Breast epithelium (tissue), 4 donors: ENCODE measurements at regions not wholly inside any gene's neighbourhood (a gene's known extent, or its start where the extent isn't known, plus 50 kb on each side); places are given as distances from the start of the nearest gene placed in this dataset.

Experiments used
- DNase-seq, 2 donors: peaks; one replicate each; pipeline ENCODE4 v3.0.0-alpha.2; 2019; ENCODE audit warnings: low spot score in 2 of 2
- H3K27ac ChIP-seq, 2 donors: fragments of 200-600 bp; sonication (generic) in 1 of 2; one replicate each; pipeline ENCODE4 v1.5.1; 2016 to 2019; ENCODE audit warnings: mild to moderate bottlenecking in 1 of 2
- H3K27me3 ChIP-seq, 2 donors: fragments of 200-600 bp; sonication (generic) in 1 of 2; one replicate each; pipeline versions ENCODE4 v1.5.1 to v1.6.0; 2017 to 2019; ENCODE audit warnings: control low read depth in 1 of 2, mild to moderate bottlenecking in 1 of 2
- H3K36me3 ChIP-seq: fragments of 200-600 bp; one replicate; pipeline ENCODE4 v1.5.1; 2019
- H3K4me1 ChIP-seq, 2 donors: fragments of 200-600 bp; sonication (generic); one replicate each; pipeline ENCODE4 v1.5.1; 2016 to 2019; ENCODE audit warnings: control low read depth in 1 of 2
- H3K4me3 ChIP-seq, 3 donors: fragments of 200-600 bp; sonication (generic); 1 replicate in 2 of 3; 2 replicates in 1 of 3; pipeline ENCODE4 v1.5.1; 2016 to 2019; ENCODE audit warnings: mild to moderate bottlenecking in 3 of 3, moderate library complexity in 2 of 3
- H3K9me3 ChIP-seq, 2 donors: fragments of 200-600 bp; sonication (generic) in 1 of 2; one replicate each; pipeline ENCODE4 v1.5.1; 2016 to 2019; ENCODE audit warnings: control low read depth in 1 of 2
- POLR2A ChIP-seq: fragments of 450-650 bp; IDR thresholded peaks from one replicate; pipeline ENCODE4 v1.6.1; 2016; ENCODE audit warnings: antibody characterized with exemption, mild to moderate bottlenecking, moderate library complexity
- POLR2AphosphoS5 ChIP-seq, 3 donors: sonication (generic); formaldehyde crosslinking; IDR thresholded peaks; one replicate each; pipeline ENCODE4 v1.6.1; 2017; ENCODE audit warnings: antibody characterized with exemption in 3 of 3
- intact Hi-C: fragments of 100-400 bp; cut with DNase I; formaldehyde crosslinking; loops from one replicate; pipeline ENCODE4 v1.15.1; 2023; ENCODE audit warnings: low total_unique reads
- TF ChIP-seq, protein P1 (sequence below), 3 donors: fragments of 450-650 bp; IDR thresholded peaks; one replicate each; pipeline ENCODE4 v1.5.1; 2016 to 2017; ENCODE audit warnings: antibody characterized with exemption in 3 of 3, mild to moderate bottlenecking in 3 of 3, moderate library complexity in 3 of 3

DNA sequence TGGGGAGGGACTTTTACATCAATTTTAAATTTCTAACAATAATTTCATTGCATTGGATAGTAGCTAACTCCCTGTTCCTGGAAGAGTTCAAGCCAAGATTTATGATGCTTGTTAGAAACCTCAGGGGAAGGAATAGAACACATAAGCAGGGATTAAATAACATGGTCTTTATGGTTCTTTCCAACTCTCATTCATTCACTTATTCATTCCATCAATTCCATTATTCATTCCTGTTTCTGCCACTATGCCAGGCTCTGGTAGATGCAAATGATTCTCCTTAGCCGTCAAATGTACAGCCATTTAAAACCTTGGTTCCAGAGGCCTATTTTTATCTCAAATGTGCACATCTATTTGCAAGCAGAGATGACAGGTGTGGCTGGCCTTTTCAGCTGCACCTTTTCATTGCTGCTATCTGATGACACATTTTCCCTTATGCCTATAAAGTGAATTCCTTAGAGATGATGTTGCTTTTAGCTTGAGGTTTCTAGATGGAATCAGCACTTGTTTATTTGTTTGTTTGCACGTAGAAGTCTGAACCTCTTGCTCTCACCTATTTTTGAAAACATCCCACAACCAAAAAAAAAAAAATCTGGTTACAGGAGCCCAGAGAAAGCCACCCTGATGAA lies 205.7 kb upstream of the IGFBP3 start:
- no peaks in the 10 kb centered on the region for H3K4me1 ChIP-seq
- H3K9me3 ChIP-seq: no peaks in the 10 kb centered on the region
- H3K27ac ChIP-seq: no peak overlapping the region
- no peak overlapping the region for H3K4me3 ChIP-seq
- DNase-seq: no peak
- H3K36me3 ChIP-seq: no peaks in the 10 kb centered on the region
- intact Hi-C loops: no loop called here
- no peaks in the 10 kb centered on the region for H3K27me3 ChIP-seq
- TF ChIP-seq POLR2AphosphoS5 (IDR thresholded peaks at IDR 0.05) (no peak), POLR2A (no peak)
- TF ChIP-seq, protein P1, sequence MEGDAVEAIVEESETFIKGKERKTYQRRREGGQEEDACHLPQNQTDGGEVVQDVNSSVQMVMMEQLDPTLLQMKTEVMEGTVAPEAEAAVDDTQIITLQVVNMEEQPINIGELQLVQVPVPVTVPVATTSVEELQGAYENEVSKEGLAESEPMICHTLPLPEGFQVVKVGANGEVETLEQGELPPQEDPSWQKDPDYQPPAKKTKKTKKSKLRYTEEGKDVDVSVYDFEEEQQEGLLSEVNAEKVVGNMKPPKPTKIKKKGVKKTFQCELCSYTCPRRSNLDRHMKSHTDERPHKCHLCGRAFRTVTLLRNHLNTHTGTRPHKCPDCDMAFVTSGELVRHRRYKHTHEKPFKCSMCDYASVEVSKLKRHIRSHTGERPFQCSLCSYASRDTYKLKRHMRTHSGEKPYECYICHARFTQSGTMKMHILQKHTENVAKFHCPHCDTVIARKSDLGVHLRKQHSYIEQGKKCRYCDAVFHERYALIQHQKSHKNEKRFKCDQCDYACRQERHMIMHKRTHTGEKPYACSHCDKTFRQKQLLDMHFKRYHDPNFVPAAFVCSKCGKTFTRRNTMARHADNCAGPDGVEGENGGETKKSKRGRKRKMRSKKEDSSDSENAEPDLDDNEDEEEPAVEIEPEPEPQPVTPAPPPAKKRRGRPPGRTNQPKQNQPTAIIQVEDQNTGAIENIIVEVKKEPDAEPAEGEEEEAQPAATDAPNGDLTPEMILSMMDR (IDR thresholded peaks at IDR 0.05): no peak

DNA sequence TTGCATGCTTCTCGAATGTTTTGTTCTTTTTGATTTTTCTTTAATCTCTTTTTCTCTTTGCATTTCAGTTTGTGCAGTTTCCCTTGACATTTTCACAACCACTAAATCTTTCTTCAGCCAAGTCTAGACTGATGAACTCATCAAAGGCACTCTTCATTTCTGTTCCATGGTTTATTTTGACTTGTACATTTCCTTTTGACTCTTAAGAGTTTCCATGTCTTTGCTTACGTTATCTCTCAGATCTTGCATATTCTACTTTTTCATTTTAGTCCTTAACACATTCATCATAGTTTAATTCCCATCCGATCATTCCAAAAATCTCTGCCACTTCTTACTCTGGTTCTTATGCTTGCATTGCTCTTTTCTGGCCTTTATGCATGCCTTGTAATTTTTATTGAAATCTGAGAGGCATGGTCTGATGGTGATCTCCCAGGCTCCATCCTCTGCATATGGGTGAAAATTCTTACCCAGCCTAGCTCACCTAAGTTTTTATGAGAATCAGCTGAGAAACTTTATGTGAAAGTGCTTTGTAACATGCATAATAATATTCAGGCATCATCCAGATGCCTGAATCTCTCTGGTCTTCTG lies 202.8 kb upstream of the IGFBP3 start:
- H3K27ac ChIP-seq: no peak overlapping the region
- DNase-seq: no peak
- no peaks in the 10 kb centered on the region for H3K4me1 ChIP-seq
- no peak overlapping the region for H3K4me3 ChIP-seq
- TF ChIP-seq POLR2AphosphoS5 (IDR thresholded peaks at IDR 0.05) (no peak), POLR2A (no peak)
- TF ChIP-seq, protein P1 (IDR thresholded peaks at IDR 0.05): no peak
- no peaks in the 10 kb centered on the region for H3K36me3 ChIP-seq
- H3K27me3 ChIP-seq: no peaks in the 10 kb centered on the region
- intact Hi-C loops: no loop called here
- H3K9me3 ChIP-seq: no peaks in the 10 kb centered on the region

DNA sequence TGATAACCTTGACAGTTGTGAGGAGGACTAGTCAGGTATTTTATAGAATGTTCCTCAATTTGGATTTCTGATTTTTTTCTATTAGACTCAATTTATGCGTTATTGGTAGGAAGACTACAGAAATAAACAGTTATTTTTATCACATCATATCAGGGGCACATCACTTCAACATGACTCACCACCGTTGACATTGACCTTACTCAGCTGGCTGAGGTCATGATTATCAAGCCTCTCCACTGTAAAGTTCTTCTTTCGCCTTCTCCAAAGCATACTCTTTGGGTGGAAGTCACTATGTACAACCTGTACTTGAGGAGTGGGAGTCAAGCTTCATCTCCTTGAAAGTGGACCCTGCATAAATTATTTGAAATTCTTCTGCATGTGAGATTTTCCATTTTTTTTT lies 194.3 kb upstream of the IGFBP3 start:
- H3K36me3 ChIP-seq: no peaks in the 10 kb centered on the region
- intact Hi-C loops: no loop called here
- no peaks in the 10 kb centered on the region for H3K27me3 ChIP-seq
- H3K4me3 ChIP-seq: no peak overlapping the region
- H3K4me1 ChIP-seq: no peaks in the 10 kb centered on the region
- H3K27ac ChIP-seq: no peak overlapping the region
- no peaks in the 10 kb centered on the region for H3K9me3 ChIP-seq
- TF ChIP-seq, protein P1 (IDR thresholded peaks at IDR 0.05): no peak
- no peak for TF ChIP-seq POLR2A
- no peak for TF ChIP-seq POLR2AphosphoS5 (IDR thresholded peaks at IDR 0.05)
- no peak for DNase-seq

DNA sequence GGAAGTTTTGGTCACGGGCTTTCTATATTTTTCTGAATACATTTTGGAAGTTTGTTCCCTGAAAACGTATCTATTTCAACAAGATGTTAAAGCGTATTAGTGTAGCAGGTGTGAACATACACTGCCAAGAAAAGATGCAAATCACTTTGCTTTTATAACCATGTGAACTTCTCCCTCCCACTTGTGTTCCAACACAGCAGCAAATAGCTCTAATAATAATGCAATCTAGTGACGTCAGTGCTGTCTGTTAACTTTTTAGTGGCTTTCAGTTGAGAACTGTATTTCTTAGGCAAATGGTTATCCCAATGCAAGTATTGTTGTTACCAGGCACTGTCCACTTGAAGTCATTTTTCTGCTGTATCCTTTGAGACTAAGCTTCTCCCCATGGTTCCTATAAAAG lies 188.4 kb upstream of the IGFBP3 start:
- no peak overlapping the region for H3K4me3 ChIP-seq
- no peak overlapping the region for H3K27ac ChIP-seq
- H3K4me1 ChIP-seq: no peaks in the 10 kb centered on the region
- no peaks in the 10 kb centered on the region for H3K36me3 ChIP-seq
- no peak for DNase-seq
- peaks cover 0 to 7% of the 10 kb centered on the region in 2 donors for H3K9me3 ChIP-seq
- intact Hi-C loops: no loop called here
- TF ChIP-seq POLR2A (no peak), POLR2AphosphoS5 (IDR thresholded peaks at IDR 0.05) (no peak)
- TF ChIP-seq, protein P1 (IDR thresholded peaks at IDR 0.05): no peak
- H3K27me3 ChIP-seq: no peaks in the 10 kb centered on the region

DNA sequence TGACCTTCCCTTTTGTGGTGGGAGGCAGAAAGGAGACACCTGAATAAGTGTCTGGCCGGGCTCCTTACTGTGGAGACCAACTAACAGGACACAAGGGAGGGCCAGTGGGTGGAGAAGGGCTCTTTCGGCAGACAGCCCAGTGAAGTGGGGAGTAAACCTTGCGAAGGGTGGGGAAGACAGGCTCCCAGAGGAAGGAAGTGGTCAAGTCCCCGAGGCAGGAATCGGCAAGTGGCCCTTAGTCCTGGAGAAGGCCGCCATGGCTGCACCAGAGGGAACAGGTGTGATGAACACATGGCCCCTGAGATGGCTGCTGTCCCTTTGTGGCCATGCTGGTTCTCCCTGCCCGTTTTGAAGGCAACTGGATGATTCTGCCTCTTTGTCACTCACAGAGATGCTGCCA lies 187.2 kb upstream of the IGFBP3 start:
- TF ChIP-seq POLR2AphosphoS5 (IDR thresholded peaks at IDR 0.05) (no peak), POLR2A (no peak)
- TF ChIP-seq, protein P1 (IDR thresholded peaks at IDR 0.05): no peak
- intact Hi-C loops: no loop called here
- no peaks in the 10 kb centered on the region for H3K27me3 ChIP-seq

More for the DNA sequence above, 187.2 kb upstream of the IGFBP3 start:
- Histone ChIP-seq H3K4me1 (no peaks in the 10 kb centered on the region), H3K4me3 (no peak overlapping the region), H3K9me3 (peaks cover 0 to 7% of the 10 kb centered on the region in 2 donors), H3K27ac (no peak overlapping the region), H3K36me3 (no peaks in the 10 kb centered on the region)
- DNase-seq: no peak
